HG03025 (cell line): ENCODE measurements at regions not wholly inside any gene's neighbourhood (a gene's known extent, or its start where the extent isn't known, plus 50 kb on each side); places are given as distances from the start of the nearest gene placed in this dataset.
A peak's percentile ranks its signal among the peaks of the same experiment; 100 is the strongest.
"Not testable (repeated sequence)": the region's sequence is repeated elsewhere in the genome, so short reads cannot be mapped to it uniquely, and the experiment has no call there.

ENCODE experiments used
- ATAC-seq: cut with Tn5 transposase; IDR thresholded peaks from one replicate; pipeline ENCODE4 v1.9.1; 2021; ENCODE audit warnings: mild to moderate bottlenecking, moderate library complexity; ENCODE audit not compliant: unreplicated experiment, low FRiP score

- ATAC-seq: not testable (repeated sequence)
These were observed 51.6 kb upstream of the MAP4K4 start for GRCh38 chr2:101645886-101646285.

GRCh38 chr2:101644842-101645383 is 52.6 kb upstream of the MAP4K4 start:
- ATAC-seq: no peak

GRCh38 chr2:101643004-101643524 is 54.4 kb upstream of the MAP4K4 start:
- no peak for ATAC-seq

- no peak for ATAC-seq
These were observed 58.5 kb upstream of the MAP4K4 start for GRCh38 chr2:101638817-101639605.

- ATAC-seq: no peak
These were observed 59.3 kb upstream of the MAP4K4 start for GRCh38 chr2:101638181-101638711.

GRCh38 chr2:101630224-101630949 is 67.1 kb upstream of the MAP4K4 start:
- no peak for ATAC-seq

- no peak for ATAC-seq
These were observed 69.5 kb upstream of the MAP4K4 start for GRCh38 chr2:101628030-101628392.

- ATAC-seq: no peak
These were observed 70.0 kb upstream of the MAP4K4 start for GRCh38 chr2:101627285-101628029.

- not testable (repeated sequence) for ATAC-seq
These were observed 71.7 kb upstream of the MAP4K4 start for GRCh38 chr2:101625814-101626213.

- no peak for ATAC-seq
These were observed 72.1 kb upstream of the MAP4K4 start for GRCh38 chr2:101625387-101625786.

GRCh38 chr2:101624706-101625332 is 72.7 kb upstream of the MAP4K4 start:
- no peak for ATAC-seq

GRCh38 chr2:101623031-101623521 is 74.4 kb upstream of the MAP4K4 start:
- ATAC-seq: peak; percentile 43

- peak; percentile 85 for ATAC-seq
These were observed 75.1 kb upstream of the MAP4K4 start for GRCh38 chr2:101622210-101623030.

- no peak for ATAC-seq
These were observed 78.3 kb upstream of the MAP4K4 start for GRCh38 chr2:101619191-101619591.

GRCh38 chr2:101617796-101618195 is 79.7 kb upstream of the MAP4K4 start:
- no peak for ATAC-seq

GRCh38 chr2:101617188-101617587 is 80.3 kb upstream of the MAP4K4 start:
- ATAC-seq: no peak

GRCh38 chr2:101614127-101614759 is 83.3 kb upstream of the MAP4K4 start:
- no peak for ATAC-seq

- ATAC-seq: no peak
These were observed 84.3 kb upstream of the MAP4K4 start for GRCh38 chr2:101613056-101613704.
